Stimulated activated CD8-positive, alpha-beta memory T cell treated with anti-CD3 and anti-CD28 coated beads, Interleukin-2, amount 100 ng/mL, for 48 hours (primary cell): ENCODE measurements at regions not wholly inside any gene's neighbourhood (a gene's known extent, or its start where the extent isn't known, plus 50 kb on each side); places are given as distances from the start of the nearest gene placed in this dataset.

Experiments used
- DNase-seq, 2 donors: peaks; one replicate each; pipeline ENCODE4 v3.0.0-alpha.2; 2020; ENCODE audit warnings: low read depth in 2 of 2

GRCh38 chr4:138858419-138858818 is 157.2 kb upstream of the NOCT start:
- no peak for DNase-seq

GRCh38 chr4:138857416-138857815 is 158.2 kb upstream of the NOCT start:
- no peak for DNase-seq

DNA sequence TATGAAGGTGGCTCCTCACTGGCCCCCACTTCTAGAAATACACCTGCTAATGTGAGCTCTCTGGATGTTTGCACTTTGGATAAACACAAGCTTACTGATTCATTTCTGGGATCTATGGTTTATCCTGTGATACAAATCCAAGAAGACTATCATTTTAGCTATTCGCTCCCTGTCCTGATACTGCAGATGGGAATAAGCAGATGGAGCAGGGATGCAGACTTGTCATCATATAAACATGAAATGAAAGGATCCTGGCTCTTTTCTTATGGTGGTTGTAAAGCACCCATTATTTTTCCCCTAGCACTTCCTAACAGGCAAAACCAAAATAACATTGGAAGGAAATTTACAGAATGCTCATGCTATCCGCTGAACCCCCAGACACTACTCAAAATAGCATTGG is 162.9 kb upstream of the NOCT start:
- DNase-seq: no peak

GRCh38 chr4:138851391-138852335 is 163.9 kb upstream of the NOCT start:
- no peak for DNase-seq

DNA sequence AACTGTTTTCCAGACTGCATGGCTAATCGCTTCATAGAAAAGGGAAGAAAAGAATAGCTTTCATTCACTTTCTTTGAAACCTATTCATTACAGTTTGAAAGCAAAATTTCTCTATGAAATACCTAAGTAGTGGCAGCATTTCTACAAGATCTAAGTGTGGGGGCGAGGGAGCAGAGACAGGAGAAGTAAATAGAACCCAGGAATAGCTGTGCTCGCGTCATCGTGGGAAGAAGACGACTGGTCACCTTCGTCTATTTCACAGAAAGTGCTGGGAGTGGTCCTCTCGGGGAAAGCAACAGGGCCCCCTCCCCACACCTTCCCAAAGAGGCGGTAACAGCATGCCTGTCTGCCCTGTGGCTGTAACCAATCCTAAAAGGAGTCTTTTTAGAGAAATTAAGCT is 169.9 kb upstream of the NOCT start:
- no peak for DNase-seq

GRCh38 chr4:138845054-138845453 is 170.5 kb upstream of the NOCT start:
- no peak for DNase-seq

GRCh38 chr4:138843616-138844015 is 172.0 kb upstream of the NOCT start:
- DNase-seq: no peak

DNA sequence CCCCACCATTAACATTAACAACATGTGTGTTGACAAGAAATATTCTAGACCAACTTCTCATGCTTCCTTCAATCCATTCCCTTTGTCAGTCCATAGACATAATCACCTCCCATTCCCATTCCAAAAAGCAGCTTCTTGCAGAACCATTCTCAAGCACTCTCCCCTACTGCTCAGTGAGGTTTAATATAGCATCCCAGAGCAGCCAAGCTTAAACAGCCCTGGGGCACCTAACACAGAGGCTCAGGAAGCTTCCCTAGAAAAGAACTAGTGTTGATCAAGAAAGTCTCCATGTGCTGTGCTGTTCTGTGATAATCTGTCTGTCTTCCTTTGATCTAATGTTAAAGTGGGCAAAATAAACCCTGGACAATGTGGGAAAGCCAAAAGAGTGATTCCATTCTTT is 174.2 kb upstream of the NOCT start:
- no peak for DNase-seq

- no peak for DNase-seq
These were observed 177.3 kb upstream of the NOCT start for GRCh38 chr4:138838251-138838650.

GRCh38 chr4:138835832-138836533 is 179.6 kb upstream of the NOCT start:
- DNase-seq: no peak

DNA sequence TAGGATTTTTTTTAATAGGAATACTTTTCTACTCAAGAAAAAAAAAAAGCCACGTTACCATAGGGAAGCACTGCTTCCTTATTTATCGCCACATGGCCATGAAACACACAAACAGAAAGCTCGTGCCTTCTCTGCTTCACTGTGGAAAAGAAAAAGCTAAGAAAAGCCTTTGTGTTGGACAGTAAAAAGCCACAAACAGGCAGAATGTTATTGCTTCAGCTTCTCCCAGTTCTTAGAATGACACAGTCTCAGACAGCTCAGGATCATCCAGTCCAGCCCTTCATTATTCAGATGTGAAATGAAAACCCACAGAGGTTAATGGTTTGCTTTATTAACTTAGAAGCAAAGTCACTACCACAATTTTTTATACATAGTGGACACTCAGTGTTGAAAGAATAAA is 181.6 kb upstream of the NOCT start:
- no peak for DNase-seq

GRCh38 chr4:138832563-138832962 is 183.0 kb upstream of the NOCT start:
- no peak for DNase-seq

- no peak for DNase-seq
These were observed 183.6 kb upstream of the NOCT start for GRCh38 chr4:138831948-138832347.

DNA sequence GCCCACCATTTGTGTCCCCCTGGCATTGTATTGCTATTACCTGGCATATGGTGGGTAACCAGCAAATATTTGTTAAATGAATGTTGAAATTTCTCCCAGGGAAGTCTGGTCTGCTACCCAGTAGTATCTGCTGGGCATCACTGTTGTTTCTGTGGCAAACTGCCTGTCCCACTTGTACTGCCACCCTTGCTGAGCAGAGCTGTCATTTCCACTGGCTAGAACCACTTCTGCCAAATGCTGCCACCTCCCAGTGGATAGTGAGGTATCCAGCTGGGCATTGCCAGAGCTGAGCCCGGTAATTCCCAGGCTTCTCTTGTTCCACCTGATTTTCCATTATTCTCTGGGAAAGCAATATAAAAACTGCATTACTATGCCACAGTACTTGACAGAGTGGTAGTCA is 186.7 kb upstream of the NOCT start:
- DNase-seq: no peak

DNA sequence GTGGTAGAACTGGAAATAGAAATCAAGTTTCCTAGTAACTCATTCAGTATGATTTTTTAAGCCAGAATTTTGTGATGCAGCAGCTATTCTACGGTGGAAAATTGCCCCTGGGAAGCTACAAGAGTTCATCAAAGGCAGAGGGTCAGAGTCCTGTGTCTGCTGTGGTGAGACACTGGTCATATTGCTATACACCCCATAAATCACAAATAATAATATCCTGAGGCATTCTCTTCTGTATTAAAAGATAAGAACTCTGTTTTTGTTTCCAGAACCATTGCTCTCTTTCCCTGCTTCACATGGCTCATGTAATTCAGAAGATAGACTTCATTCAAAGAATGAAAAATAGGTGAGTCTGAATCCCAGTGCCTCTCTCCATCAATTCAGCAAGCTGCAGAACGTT is 188.8 kb upstream of the NOCT start:
- no peak for DNase-seq

DNA sequence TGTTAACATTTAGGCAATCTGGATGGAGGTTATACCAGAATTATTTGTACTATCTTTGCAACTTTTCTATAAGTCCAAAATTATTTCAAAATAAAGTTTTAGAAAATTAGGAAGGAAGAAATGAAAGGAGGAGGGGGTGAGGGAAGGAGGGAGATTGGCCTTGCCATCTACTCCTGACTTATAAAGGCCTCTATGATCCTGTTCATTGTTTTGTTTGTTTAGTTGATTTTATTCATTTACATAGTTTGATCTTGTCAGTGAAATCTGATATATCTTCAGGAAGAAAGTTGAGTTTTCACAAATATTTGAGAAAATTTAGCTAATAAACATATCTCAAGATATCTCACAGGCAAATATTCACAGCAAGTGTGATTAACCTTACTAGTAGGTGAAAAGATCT is 189.3 kb upstream of the NOCT start:
- DNase-seq: no peak

DNA sequence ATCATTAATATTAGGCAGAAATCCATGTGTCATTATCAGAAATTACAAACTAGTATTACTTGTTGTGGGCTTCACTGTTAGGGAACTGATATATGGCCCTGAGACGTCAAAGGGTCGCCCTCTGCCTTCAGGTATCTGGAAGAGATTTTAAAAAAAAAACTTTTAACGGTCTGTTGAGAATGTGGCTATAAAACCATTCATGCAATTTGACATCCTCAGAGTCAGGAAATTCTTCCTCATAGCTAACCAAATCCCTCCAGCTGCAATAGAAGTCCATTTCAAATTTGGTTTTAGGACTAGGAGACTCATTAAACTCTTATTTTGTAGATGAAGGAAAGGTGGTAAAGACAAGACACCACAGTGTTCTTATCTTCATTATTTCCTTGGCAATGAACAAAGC is 194.2 kb upstream of the NOCT start:
- no peak for DNase-seq

DNA sequence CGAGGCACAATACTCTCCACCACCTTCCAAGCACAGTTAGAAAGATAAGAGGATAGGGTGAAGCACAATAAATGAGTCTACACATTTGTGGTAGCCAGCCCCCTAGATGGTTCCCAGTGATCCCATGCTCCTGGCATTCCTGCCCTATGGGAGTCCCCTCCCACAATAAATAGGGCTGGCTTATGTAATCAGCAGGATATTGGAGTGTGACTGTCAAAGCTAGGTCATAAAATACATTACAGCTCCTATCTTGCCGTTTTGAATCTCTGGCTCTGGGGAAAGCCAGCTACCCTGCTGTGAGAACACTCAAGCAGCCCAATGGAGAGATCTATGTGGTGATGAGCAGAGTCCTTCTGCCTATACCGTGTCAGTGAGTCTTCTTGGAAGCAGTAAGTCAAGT is 198.7 kb upstream of the NOCT start:
- DNase-seq: no peak

- DNase-seq: no peak
These were observed 199.8 kb upstream of the NOCT start for GRCh38 chr4:138815811-138816210.

DNA sequence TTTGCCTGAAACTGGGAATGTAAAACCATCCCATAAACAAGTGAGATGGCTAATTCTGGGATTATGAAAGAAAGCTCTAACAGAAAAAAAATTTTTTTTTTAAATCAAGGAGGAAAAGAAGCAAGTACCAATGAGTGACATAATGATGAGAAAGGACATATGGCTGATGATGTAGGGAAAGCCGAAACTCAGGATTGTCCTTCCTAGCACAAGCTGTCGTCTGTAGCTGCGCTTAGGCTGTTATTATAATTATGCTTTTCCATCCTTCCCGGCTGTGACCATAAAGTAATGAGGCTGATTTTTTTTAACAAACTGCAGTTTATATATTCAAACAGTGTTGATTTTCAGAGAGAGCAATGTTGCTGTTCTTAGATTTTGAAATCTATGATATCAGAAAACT is 209.8 kb upstream of the NOCT start:
- no peak for DNase-seq

DNA sequence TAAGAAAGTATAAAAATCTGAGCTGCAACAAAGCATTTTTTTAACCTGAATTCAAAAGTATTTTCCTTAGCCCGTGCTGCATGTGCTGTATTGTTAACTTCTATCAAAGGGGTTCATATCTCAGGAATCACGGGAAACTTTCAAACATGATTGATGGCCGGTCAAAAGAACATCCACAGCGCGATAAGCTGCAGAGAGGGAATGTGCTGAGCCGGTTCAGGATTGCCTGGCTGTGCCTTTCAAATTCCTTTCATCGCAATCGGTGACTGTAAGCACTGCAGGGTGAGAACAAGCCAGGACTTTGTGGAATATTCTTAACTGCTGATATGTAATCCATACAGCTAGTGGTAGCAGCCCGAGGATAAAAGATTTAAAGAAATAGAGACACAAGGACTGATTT is 210.9 kb upstream of the NOCT start:
- no peak for DNase-seq

GRCh38 chr4:138803051-138803450 is 212.5 kb upstream of the NOCT start:
- DNase-seq: no peak

DNA sequence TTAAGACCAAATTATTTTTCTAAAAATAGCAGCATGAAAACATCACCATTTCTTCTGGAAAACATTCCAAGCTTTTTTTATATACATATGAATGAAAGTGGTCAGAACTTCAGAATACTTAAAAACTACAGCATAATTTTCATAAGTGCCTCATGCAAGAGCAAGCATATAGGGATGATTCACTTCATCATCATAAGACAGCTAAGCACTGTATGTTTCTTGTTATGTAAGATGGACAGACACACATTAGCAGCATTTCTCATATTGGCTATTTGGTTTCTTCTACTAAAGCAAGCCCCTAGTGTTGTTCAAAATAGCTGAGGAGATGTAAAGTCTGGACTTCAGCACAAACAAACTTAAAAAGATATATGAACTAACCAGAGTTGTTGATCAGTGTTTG is 213.1 kb upstream of the NOCT start:
- DNase-seq: no peak
